H9 (cell line): ENCODE measurements at regions not wholly inside any gene's neighbourhood (a gene's known extent, or its start where the extent isn't known, plus 50 kb on each side); places are given as distances from the start of the nearest gene placed in this dataset.

ENCODE experiments used
- DNase-seq: peaks from one replicate; pipeline ENCODE4 v3.0.0-alpha.2; 2017
- H2AFZ ChIP-seq: one replicate; pipeline ENCODE4 v1.6.1; 2013; ENCODE audit warnings: mild to moderate bottlenecking, low read length, control low read depth, moderate library complexity
- H2AK5ac ChIP-seq: 2 replicates; pipeline ENCODE4 v1.6.1; 2013; ENCODE audit warnings: low read length, control low read depth, mixed read lengths; ENCODE audit not compliant: insufficient read length
- H2BK120ac ChIP-seq: one replicate; pipeline ENCODE4 v1.6.1; 2013; ENCODE audit warnings: low read depth, mild to moderate bottlenecking, low read length, control low read depth, inconsistent platforms; ENCODE audit not compliant: poor library complexity, severe bottlenecking
- H2BK12ac ChIP-seq: 2 replicates; pipeline ENCODE4 v1.6.1; 2013; ENCODE audit warnings: low read length, control low read depth, mixed read lengths, low read depth; ENCODE audit not compliant: insufficient read length
- H2BK15ac ChIP-seq: 2 replicates; pipeline ENCODE4 v1.6.1; 2013; ENCODE audit warnings: low read depth, low read length, control low read depth
- H2BK20ac ChIP-seq: one replicate; pipeline ENCODE4 v1.6.1; 2013; ENCODE audit warnings: low read depth, mild to moderate bottlenecking, low read length, control low read depth, inconsistent platforms; ENCODE audit not compliant: poor library complexity, severe bottlenecking
- H2BK5ac ChIP-seq: 2 replicates; pipeline ENCODE4 v1.6.1; 2013; ENCODE audit warnings: low read length, control low read depth, mixed read lengths; ENCODE audit not compliant: insufficient read length
- H3K14ac ChIP-seq: 2 replicates; pipeline ENCODE4 v1.6.1; 2013; ENCODE audit warnings: low read length, control low read depth; ENCODE audit not compliant: insufficient read depth
- H3K18ac ChIP-seq: 2 replicates; pipeline ENCODE4 v1.6.1; 2013; ENCODE audit warnings: low read depth, mild to moderate bottlenecking, mixed read lengths, low read length, control low read depth; ENCODE audit not compliant: insufficient read length
- H3K23ac ChIP-seq: 2 replicates; pipeline ENCODE4 v1.6.1; 2013; ENCODE audit warnings: low read length, control low read depth, mixed read lengths, low read depth; ENCODE audit not compliant: insufficient read length
- H3K23me2 ChIP-seq: 2 replicates; pipeline ENCODE4 v1.6.1; 2013; ENCODE audit warnings: low read depth, mild to moderate bottlenecking, mixed read lengths, low read length, control low read depth; ENCODE audit not compliant: insufficient read length, poor library complexity, severe bottlenecking
- H3K27ac ChIP-seq: 2 replicates; pipeline ENCODE4 v1.5.1; 2013; ENCODE audit warnings: low read length, control low read depth, mixed read lengths, low read depth; ENCODE audit not compliant: insufficient read length
- H3K27me3 ChIP-seq: 2 replicates; pipeline ENCODE4 v1.6.1; 2013; ENCODE audit warnings: low read length, control low read depth, inconsistent platforms; ENCODE audit not compliant: insufficient read depth
- H3K4ac ChIP-seq: 2 replicates; pipeline ENCODE4 v1.6.1; 2013; ENCODE audit warnings: low read depth, mild to moderate bottlenecking, control low read depth, inconsistent platforms, low read length, moderate library complexity
- H3K4me1 ChIP-seq: 2 replicates; pipeline ENCODE4 v1.6.1; 2013; ENCODE audit warnings: low read length, control low read depth, inconsistent platforms; ENCODE audit not compliant: insufficient read depth
- H3K4me2 ChIP-seq: 2 replicates; pipeline ENCODE4 v1.6.1; 2013; ENCODE audit warnings: low read length, control low read depth, mixed read lengths; ENCODE audit not compliant: insufficient read length, insufficient read depth
- H3K56ac ChIP-seq: 2 replicates; pipeline ENCODE4 v1.6.1; 2013; ENCODE audit warnings: low read depth, mild to moderate bottlenecking, mixed read lengths, low read length, control low read depth; ENCODE audit not compliant: insufficient read length
- H3K79me1 ChIP-seq: 2 replicates; pipeline ENCODE4 v1.6.1; 2013; ENCODE audit warnings: low read depth, mild to moderate bottlenecking, moderate library complexity, low read length, control low read depth, inconsistent platforms; ENCODE audit not compliant: insufficient read depth, poor library complexity, severe bottlenecking
- H3K79me2 ChIP-seq: 2 replicates; pipeline ENCODE4 v1.6.1; 2013; ENCODE audit warnings: low read length, control low read depth, inconsistent platforms; ENCODE audit not compliant: insufficient read depth
- H3K9ac ChIP-seq: 2 replicates; pipeline ENCODE4 v1.6.1; 2013; ENCODE audit warnings: low read length, control low read depth, mixed read lengths; ENCODE audit not compliant: insufficient read length; ENCODE audit errors: extremely low read depth
- H3K9me3 ChIP-seq: one replicate; pipeline ENCODE4 v1.6.1; 2013; ENCODE audit warnings: low read depth, low read length, inconsistent platforms; ENCODE audit not compliant: control insufficient read depth
- H3T11ph ChIP-seq: one replicate; pipeline ENCODE4 v1.6.1; 2013; ENCODE audit warnings: mild to moderate bottlenecking, low read length, control low read depth, inconsistent platforms
- H4K20me1 ChIP-seq: one replicate; pipeline ENCODE4 v1.6.1; 2013; ENCODE audit not compliant: control insufficient read depth, insufficient read length, insufficient read depth
- H4K5ac ChIP-seq: 2 replicates; pipeline ENCODE4 v1.6.1; 2013; ENCODE audit warnings: low read depth, mild to moderate bottlenecking, mixed read lengths, low read length, control low read depth; ENCODE audit not compliant: insufficient read length
- H4K8ac ChIP-seq: replicated peaks from 2 replicates; pipeline ENCODE4 v1.6.1; 2013; ENCODE audit warnings: low read length, control low read depth, mixed read lengths, low read depth; ENCODE audit not compliant: insufficient read length
- H4K91ac ChIP-seq: 2 replicates; pipeline ENCODE4 v1.6.1; 2013; ENCODE audit warnings: low read depth, mild to moderate bottlenecking, moderate library complexity, mixed read lengths, low read length, control low read depth; ENCODE audit not compliant: insufficient read length
- H3K27ac Mint-ChIP-seq, 3 experiments: 2 replicates in 2 of 3; 3 replicates in 1 of 3; pipeline ENCODE4 v1.8.0; 2020 to 2021; ENCODE audit warnings: mixed read lengths in 3 of 3, mild to moderate bottlenecking in 1 of 3, moderate library complexity in 1 of 3
- H3K27me3 Mint-ChIP-seq: 2 replicates; pipeline ENCODE4 v1.8.0; 2021; ENCODE audit warnings: low read depth, mild to moderate bottlenecking, moderate library complexity, mixed read lengths
- H3K36me3 Mint-ChIP-seq, 3 experiments: 2 replicates in 2 of 3; 3 replicates in 1 of 3; pipeline ENCODE4 v1.8.0; 2020 to 2021; ENCODE audit warnings: low read depth in 3 of 3, mixed read lengths in 3 of 3; ENCODE audit not compliant: insufficient read depth in 1 of 3
- H3K4me1 Mint-ChIP-seq, 2 experiments: 2 replicates each; pipeline ENCODE4 v1.8.0; 2020; ENCODE audit warnings: mixed read lengths in 2 of 2
- H3K4me3 Mint-ChIP-seq, 2 experiments: 2 replicates in 1 of 2; 3 replicates in 1 of 2; pipeline ENCODE4 v1.8.0; 2020 to 2021; ENCODE audit warnings: mild to moderate bottlenecking in 2 of 2, mixed read lengths in 2 of 2, moderate library complexity in 1 of 2
- H3K9me3 Mint-ChIP-seq, 2 experiments: 2 replicates in 1 of 2; 3 replicates in 1 of 2; pipeline ENCODE4 v1.8.0; 2020; ENCODE audit warnings: mild to moderate bottlenecking in 2 of 2, mixed read lengths in 2 of 2, moderate library complexity in 1 of 2
- WGBS: extraction: QIAGEN DNeasy Blood & Tissue Kit; methylation state at CpG from one replicate; pipeline ENCODE4 v1.1.7; 2013; ENCODE audit warnings: missing lambda C conversion rate, low lambda C conversion rate, mixed read lengths; ENCODE audit not compliant: insufficient read length; ENCODE audit errors: extremely low coverage; 5-methylcytosine and 5-hydroxymethylcytosine counted together
- TF ChIP-seq, protein P1 (sequence below): fragments of 200-600 bp; sonication (generic); conservative IDR thresholded peaks from 3 replicates; pipeline ENCODE4 v1.8.0; 2021; ENCODE audit warnings: antibody characterized with exemption, mild to moderate bottlenecking

DNA sequence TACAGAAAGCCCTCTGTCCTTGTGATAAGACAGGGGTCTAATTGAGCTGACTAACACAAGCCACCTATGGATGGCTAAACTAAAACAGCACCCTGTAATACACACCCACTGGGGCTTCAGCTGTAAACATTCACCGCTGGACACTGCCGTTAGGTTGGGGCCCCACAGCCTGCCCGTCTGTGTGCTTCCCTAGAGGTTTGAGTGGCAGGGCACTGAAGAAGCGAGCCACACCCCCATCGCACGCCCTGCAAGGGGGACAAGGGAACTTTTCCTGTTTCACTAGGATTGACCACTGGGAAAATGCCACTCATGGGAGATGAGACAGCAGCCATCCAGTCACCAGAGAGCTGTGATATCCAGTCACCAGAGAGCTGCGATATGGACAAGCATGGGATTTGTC is 335.7 kb upstream of the CFAP20DC start:
- H3T11ph ChIP-seq, result no peak overlapping the region
- no peak overlapping the region for H2AFZ ChIP-seq
- no peaks in the 10 kb centered on the region; the same call in 1 of the 2 replicates for H3K27me3 Mint-ChIP-seq
- H3K18ac ChIP-seq, result no peak overlapping the region
- no peak overlapping the region for H3K9ac ChIP-seq
- no peaks in the 10 kb centered on the region for H3K27me3 ChIP-seq
- H2BK12ac ChIP-seq, result no peak overlapping the region
- H3K23ac ChIP-seq, result no peak overlapping the region
- H2BK120ac ChIP-seq, result no peak overlapping the region
- no peak overlapping the region for H3K56ac ChIP-seq
- H4K91ac ChIP-seq, result no peak overlapping the region
- no peak overlapping the region for H3K4me3 Mint-ChIP-seq
- H4K20me1 ChIP-seq, result no peaks in the 10 kb centered on the region
- no peak for DNase-seq
- H2AK5ac ChIP-seq, result no peak overlapping the region
- no peaks in the 10 kb centered on the region for H3K9me3 Mint-ChIP-seq
- H3K4me1 Mint-ChIP-seq, result no peaks in the 10 kb centered on the region
- H3K4me2 ChIP-seq, result no peak overlapping the region
- H3K27ac Mint-ChIP-seq, result no peak overlapping the region
- no peaks in the 10 kb centered on the region for H3K4me1 ChIP-seq
- no peak overlapping the region for H2BK20ac ChIP-seq
- H4K8ac ChIP-seq, result no peak overlapping the region
- no peak overlapping the region for H3K27ac ChIP-seq
- no peak overlapping the region for H4K5ac ChIP-seq
- no peaks in the 10 kb centered on the region for H3K79me1 ChIP-seq
- no peak overlapping the region for H2BK15ac ChIP-seq
- TF ChIP-seq, protein P1, sequence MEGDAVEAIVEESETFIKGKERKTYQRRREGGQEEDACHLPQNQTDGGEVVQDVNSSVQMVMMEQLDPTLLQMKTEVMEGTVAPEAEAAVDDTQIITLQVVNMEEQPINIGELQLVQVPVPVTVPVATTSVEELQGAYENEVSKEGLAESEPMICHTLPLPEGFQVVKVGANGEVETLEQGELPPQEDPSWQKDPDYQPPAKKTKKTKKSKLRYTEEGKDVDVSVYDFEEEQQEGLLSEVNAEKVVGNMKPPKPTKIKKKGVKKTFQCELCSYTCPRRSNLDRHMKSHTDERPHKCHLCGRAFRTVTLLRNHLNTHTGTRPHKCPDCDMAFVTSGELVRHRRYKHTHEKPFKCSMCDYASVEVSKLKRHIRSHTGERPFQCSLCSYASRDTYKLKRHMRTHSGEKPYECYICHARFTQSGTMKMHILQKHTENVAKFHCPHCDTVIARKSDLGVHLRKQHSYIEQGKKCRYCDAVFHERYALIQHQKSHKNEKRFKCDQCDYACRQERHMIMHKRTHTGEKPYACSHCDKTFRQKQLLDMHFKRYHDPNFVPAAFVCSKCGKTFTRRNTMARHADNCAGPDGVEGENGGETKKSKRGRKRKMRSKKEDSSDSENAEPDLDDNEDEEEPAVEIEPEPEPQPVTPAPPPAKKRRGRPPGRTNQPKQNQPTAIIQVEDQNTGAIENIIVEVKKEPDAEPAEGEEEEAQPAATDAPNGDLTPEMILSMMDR, result no peak
- H3K14ac ChIP-seq, result no peak overlapping the region
- H3K23me2 ChIP-seq, result no peaks in the 10 kb centered on the region
- H3K79me2 ChIP-seq, result no peaks in the 10 kb centered on the region
- no peaks in the 10 kb centered on the region for H3K36me3 Mint-ChIP-seq
- no CpG with 5 or more reads among the region's 7 CpGs for WGBS
- H3K9me3 ChIP-seq, result no peaks in the 10 kb centered on the region
- H3K4ac ChIP-seq, result no peak overlapping the region
- no peak overlapping the region for H2BK5ac ChIP-seq
